RWPE2 (cell line): ENCODE measurements at regions not wholly inside any gene's neighbourhood (a gene's known extent, or its start where the extent isn't known, plus 50 kb on each side); places are given as distances from the start of the nearest gene placed in this dataset.

Experiments
- ATAC-seq: fragments of 200-7000 bp; cut with Tn5 transposase; 3 replicates; pipeline ENCODE4 v1.9.1; 2021; ENCODE audit warnings: low read depth
- DNase-seq: peaks from one replicate; pipeline ENCODE4 v3.0.0-alpha.2; 2020; ENCODE audit warnings: low spot score
- H3K27ac ChIP-seq: fragments of 450-650 bp; 2 replicates; pipeline ENCODE4 v1.5.1; 2017; ENCODE audit warnings: mild to moderate bottlenecking; ENCODE audit not compliant: poor library complexity, severe bottlenecking
- H3K27me3 ChIP-seq: fragments of 250-450 bp; sonication (Bioruptor Pico); 2 replicates; pipeline ENCODE4 v1.5.1; 2021; ENCODE audit warnings: mild to moderate bottlenecking, moderate library complexity; ENCODE audit not compliant: insufficient read depth, poor library complexity, severe bottlenecking
- H3K36me3 ChIP-seq: fragments of 250-450 bp; sonication (Bioruptor Pico); 2 replicates; pipeline ENCODE4 v1.5.1; 2020; ENCODE audit warnings: low read depth, mild to moderate bottlenecking, moderate library complexity
- H3K4me1 ChIP-seq: fragments of 250-450 bp; sonication (Bioruptor Pico); 2 replicates; pipeline ENCODE4 v1.5.1; 2021; ENCODE audit warnings: mild to moderate bottlenecking, moderate library complexity; ENCODE audit not compliant: insufficient read depth, poor library complexity, severe bottlenecking
- H3K4me3 ChIP-seq: fragments of 250-450 bp; sonication (Bioruptor Pico); 2 replicates; pipeline ENCODE4 v1.5.1; 2021; ENCODE audit warnings: mild to moderate bottlenecking, moderate library complexity; ENCODE audit not compliant: severe bottlenecking
- H3K9me3 ChIP-seq: fragments of 250-450 bp; sonication (Bioruptor Pico); 2 replicates; pipeline ENCODE4 v1.5.1; 2021; ENCODE audit warnings: mild to moderate bottlenecking, moderate library complexity; ENCODE audit not compliant: severe bottlenecking
- CTCF ChIP-seq: fragments of 450-650 bp; IDR thresholded peaks from one replicate; pipeline ENCODE4 v1.5.1; 2017; ENCODE audit warnings: mild to moderate bottlenecking, moderate library complexity; ENCODE audit not compliant: poor library complexity, severe bottlenecking

- H3K4me1 ChIP-seq, result no peaks in the 10 kb centered on the region
- no peak overlapping the region for H3K4me3 ChIP-seq
- DNase-seq (no peak), ATAC-seq (no peak)
- H3K27me3 ChIP-seq, result peaks cover 10% of the 10 kb centered on the region
- no peak overlapping the region for H3K27ac ChIP-seq
- no peaks in the 10 kb centered on the region for H3K9me3 ChIP-seq
- no peak for TF ChIP-seq CTCF
- H3K36me3 ChIP-seq, result no peaks in the 10 kb centered on the region
Observed at GRCh38 chr1:60888126-60888525, 194.2 kb upstream of the NFIA start.

GRCh38 chr1:60886793-60887331 lies 195.5 kb upstream of the NFIA start:
- no peak for DNase-seq
- H3K4me3 ChIP-seq, result no peak overlapping the region
- no peaks in the 10 kb centered on the region for H3K36me3 ChIP-seq
- ATAC-seq, result no peak
- H3K27ac ChIP-seq, result no peak overlapping the region
- no peak for TF ChIP-seq CTCF
- peaks cover 10% of the 10 kb centered on the region for H3K27me3 ChIP-seq
- no peaks in the 10 kb centered on the region for H3K9me3 ChIP-seq
- H3K4me1 ChIP-seq, result no peaks in the 10 kb centered on the region

GRCh38 chr1:60886090-60886489 lies 196.3 kb upstream of the NFIA start:
- Histone ChIP-seq H3K9me3 (no peaks in the 10 kb centered on the region), H3K27ac (no peak overlapping the region), H3K4me1 (no peaks in the 10 kb centered on the region), H3K27me3 (peaks cover 13% of the 10 kb centered on the region), H3K36me3 (no peaks in the 10 kb centered on the region), H3K4me3 (no peak overlapping the region)
- no peak for DNase-seq
- ATAC-seq, result no peak
- TF ChIP-seq CTCF, result no peak

GRCh38 chr1:60880202-60880601 lies 202.2 kb upstream of the NFIA start:
- Histone ChIP-seq H3K4me3 (no peak overlapping the region), H3K36me3 (no peaks in the 10 kb centered on the region), H3K27ac (no peak overlapping the region), H3K27me3 (peaks cover 6% of the 10 kb centered on the region), H3K4me1 (no peaks in the 10 kb centered on the region), H3K9me3 (no peaks in the 10 kb centered on the region)
- no peak for ATAC-seq
- TF ChIP-seq CTCF, result no peak
- DNase-seq, result no peak

GRCh38 chr1:60878323-60878722 lies 204.0 kb upstream of the NFIA start:
- H3K4me3 ChIP-seq, result no peak overlapping the region
- no peak for TF ChIP-seq CTCF
- no peaks in the 10 kb centered on the region for H3K9me3 ChIP-seq
- no peaks in the 10 kb centered on the region for H3K36me3 ChIP-seq
- peaks cover 6% of the 10 kb centered on the region for H3K27me3 ChIP-seq
- DNase-seq (no peak), ATAC-seq (peak; percentile 71)
- no peaks in the 10 kb centered on the region for H3K4me1 ChIP-seq
- H3K27ac ChIP-seq, result no peak overlapping the region
